H1 (cell line): ENCODE measurements at regions not wholly inside any gene's neighbourhood (a gene's known extent, or its start where the extent isn't known, plus 50 kb on each side); places are given as distances from the start of the nearest gene placed in this dataset.

ENCODE experiments used
- BACH1 ChIP-seq: IDR thresholded peaks from 2 replicates; pipeline ENCODE4 v1.6.1; 2012; ENCODE audit warnings: low read length, improper control_type of control experiment
- CEBPB ChIP-seq: IDR thresholded peaks from 2 replicates; pipeline ENCODE4 v1.6.1; 2012; ENCODE audit warnings: low read depth, low read length
- GABPA ChIP-seq: IDR thresholded peaks from 2 replicates; pipeline ENCODE4 v1.6.1; 2011; ENCODE audit warnings: mild to moderate bottlenecking, low read length, moderate library complexity, borderline replicate concordance; ENCODE audit not compliant: insufficient read depth
- SIRT6 ChIP-seq: IDR thresholded peaks from one replicate; pipeline ENCODE4 v1.7.1; 2012; ENCODE audit warnings: low read length, inconsistent platforms
- TCF12 ChIP-seq: IDR thresholded peaks from 2 replicates; pipeline ENCODE4 v1.6.1; 2011; ENCODE audit warnings: low read depth, mild to moderate bottlenecking, low read length
- TF ChIP-seq, protein P1 (sequence below): fragments of 300-600 bp; sonication (generic); IDR thresholded peaks from 2 replicates; pipeline ENCODE4 v1.7.1; 2012; ENCODE audit warnings: low read length, moderate library complexity, mild to moderate bottlenecking, inconsistent platforms; ENCODE audit not compliant: insufficient replicate concordance

DNA sequence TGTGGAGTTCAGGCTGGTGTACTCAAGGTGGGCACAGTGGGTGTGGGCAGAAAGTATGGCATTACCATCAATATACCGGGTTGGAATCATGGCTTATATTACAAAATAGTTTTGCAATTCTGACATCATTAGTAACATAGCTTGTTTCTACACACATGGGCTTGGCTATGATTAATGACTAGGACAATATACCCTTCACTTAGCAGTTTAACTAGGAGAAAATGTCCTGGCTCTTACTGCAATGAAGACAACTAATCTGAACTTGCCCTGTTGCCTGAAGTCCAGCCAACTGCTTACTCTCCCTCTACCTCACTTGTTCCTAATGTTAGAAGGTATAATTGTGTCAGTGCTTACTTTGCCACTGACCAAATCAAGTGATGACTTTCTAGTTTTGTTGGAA is 612.5 kb downstream of the EFNA5 start (continued):
- TF ChIP-seq, protein P1, sequence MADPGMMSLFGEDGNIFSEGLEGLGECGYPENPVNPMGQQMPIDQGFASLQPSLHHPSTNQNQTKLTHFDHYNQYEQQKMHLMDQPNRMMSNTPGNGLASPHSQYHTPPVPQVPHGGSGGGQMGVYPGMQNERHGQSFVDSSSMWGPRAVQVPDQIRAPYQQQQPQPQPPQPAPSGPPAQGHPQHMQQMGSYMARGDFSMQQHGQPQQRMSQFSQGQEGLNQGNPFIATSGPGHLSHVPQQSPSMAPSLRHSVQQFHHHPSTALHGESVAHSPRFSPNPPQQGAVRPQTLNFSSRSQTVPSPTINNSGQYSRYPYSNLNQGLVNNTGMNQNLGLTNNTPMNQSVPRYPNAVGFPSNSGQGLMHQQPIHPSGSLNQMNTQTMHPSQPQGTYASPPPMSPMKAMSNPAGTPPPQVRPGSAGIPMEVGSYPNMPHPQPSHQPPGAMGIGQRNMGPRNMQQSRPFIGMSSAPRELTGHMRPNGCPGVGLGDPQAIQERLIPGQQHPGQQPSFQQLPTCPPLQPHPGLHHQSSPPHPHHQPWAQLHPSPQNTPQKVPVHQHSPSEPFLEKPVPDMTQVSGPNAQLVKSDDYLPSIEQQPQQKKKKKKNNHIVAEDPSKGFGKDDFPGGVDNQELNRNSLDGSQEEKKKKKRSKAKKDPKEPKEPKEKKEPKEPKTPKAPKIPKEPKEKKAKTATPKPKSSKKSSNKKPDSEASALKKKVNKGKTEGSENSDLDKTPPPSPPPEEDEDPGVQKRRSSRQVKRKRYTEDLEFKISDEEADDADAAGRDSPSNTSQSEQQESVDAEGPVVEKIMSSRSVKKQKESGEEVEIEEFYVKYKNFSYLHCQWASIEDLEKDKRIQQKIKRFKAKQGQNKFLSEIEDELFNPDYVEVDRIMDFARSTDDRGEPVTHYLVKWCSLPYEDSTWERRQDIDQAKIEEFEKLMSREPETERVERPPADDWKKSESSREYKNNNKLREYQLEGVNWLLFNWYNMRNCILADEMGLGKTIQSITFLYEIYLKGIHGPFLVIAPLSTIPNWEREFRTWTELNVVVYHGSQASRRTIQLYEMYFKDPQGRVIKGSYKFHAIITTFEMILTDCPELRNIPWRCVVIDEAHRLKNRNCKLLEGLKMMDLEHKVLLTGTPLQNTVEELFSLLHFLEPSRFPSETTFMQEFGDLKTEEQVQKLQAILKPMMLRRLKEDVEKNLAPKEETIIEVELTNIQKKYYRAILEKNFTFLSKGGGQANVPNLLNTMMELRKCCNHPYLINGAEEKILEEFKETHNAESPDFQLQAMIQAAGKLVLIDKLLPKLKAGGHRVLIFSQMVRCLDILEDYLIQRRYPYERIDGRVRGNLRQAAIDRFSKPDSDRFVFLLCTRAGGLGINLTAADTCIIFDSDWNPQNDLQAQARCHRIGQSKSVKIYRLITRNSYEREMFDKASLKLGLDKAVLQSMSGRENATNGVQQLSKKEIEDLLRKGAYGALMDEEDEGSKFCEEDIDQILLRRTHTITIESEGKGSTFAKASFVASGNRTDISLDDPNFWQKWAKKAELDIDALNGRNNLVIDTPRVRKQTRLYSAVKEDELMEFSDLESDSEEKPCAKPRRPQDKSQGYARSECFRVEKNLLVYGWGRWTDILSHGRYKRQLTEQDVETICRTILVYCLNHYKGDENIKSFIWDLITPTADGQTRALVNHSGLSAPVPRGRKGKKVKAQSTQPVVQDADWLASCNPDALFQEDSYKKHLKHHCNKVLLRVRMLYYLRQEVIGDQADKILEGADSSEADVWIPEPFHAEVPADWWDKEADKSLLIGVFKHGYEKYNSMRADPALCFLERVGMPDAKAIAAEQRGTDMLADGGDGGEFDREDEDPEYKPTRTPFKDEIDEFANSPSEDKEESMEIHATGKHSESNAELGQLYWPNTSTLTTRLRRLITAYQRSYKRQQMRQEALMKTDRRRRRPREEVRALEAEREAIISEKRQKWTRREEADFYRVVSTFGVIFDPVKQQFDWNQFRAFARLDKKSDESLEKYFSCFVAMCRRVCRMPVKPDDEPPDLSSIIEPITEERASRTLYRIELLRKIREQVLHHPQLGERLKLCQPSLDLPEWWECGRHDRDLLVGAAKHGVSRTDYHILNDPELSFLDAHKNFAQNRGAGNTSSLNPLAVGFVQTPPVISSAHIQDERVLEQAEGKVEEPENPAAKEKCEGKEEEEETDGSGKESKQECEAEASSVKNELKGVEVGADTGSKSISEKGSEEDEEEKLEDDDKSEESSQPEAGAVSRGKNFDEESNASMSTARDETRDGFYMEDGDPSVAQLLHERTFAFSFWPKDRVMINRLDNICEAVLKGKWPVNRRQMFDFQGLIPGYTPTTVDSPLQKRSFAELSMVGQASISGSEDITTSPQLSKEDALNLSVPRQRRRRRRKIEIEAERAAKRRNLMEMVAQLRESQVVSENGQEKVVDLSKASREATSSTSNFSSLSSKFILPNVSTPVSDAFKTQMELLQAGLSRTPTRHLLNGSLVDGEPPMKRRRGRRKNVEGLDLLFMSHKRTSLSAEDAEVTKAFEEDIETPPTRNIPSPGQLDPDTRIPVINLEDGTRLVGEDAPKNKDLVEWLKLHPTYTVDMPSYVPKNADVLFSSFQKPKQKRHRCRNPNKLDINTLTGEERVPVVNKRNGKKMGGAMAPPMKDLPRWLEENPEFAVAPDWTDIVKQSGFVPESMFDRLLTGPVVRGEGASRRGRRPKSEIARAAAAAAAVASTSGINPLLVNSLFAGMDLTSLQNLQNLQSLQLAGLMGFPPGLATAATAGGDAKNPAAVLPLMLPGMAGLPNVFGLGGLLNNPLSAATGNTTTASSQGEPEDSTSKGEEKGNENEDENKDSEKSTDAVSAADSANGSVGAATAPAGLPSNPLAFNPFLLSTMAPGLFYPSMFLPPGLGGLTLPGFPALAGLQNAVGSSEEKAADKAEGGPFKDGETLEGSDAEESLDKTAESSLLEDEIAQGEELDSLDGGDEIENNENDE: no peak
- no peak for TF ChIP-seq BACH1
- TF ChIP-seq SIRT6: no peak
- TF ChIP-seq TCF12: no peak
- no peak for TF ChIP-seq CEBPB
- TF ChIP-seq GABPA: no peak
